Erythroblast (primary cell): ENCODE measurements at regions not wholly inside any gene's neighbourhood (a gene's known extent, or its start where the extent isn't known, plus 50 kb on each side); places are given as distances from the start of the nearest gene placed in this dataset.

Experiments
- GATA1 ChIP-seq: IDR thresholded peaks from 2 replicates; pipeline ENCODE4 v1.6.1; 2011; ENCODE audit warnings: low read depth, mild to moderate bottlenecking, control low read depth, low read length, moderate library complexity
- POLR2A ChIP-seq: IDR thresholded peaks from 2 replicates; pipeline ENCODE4 v1.6.1; 2011; ENCODE audit warnings: mild to moderate bottlenecking, low read length

DNA sequence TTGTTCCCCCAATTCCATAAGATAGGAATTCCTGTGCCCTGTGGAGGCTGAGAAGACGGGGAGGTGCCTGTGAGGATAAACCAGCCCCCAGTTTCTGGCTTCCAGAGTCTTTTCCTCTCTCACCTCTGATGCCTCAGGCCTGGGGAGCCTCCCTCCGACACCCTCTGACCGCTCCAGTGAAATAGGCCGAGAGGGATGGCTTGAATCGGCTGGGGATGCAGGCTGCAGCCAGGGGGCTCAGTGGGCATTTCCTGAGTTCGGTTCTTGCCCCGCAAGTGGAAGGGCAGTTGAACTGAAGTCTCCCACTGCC is 339.4 kb downstream of the SEC14L1 start:
- TF ChIP-seq POLR2A (no peak), GATA1 (no peak)
